HG02623 (cell line): ENCODE measurements at regions not wholly inside any gene's neighbourhood (a gene's known extent, or its start where the extent isn't known, plus 50 kb on each side); places are given as distances from the start of the nearest gene placed in this dataset.
"Not testable (repeated sequence)": the region's sequence is repeated elsewhere in the genome, so short reads cannot be mapped to it uniquely, and the experiment has no call there.

ENCODE experiments used
- ATAC-seq: cut with Tn5 transposase; IDR thresholded peaks from one replicate; pipeline ENCODE4 v1.9.1; 2021; ENCODE audit warnings: moderate library complexity; ENCODE audit not compliant: unreplicated experiment

GRCh38 chr3:148525621-148526020, 172.1 kb upstream of the AGTR1 start:
- ATAC-seq = not testable (repeated sequence)

GRCh38 chr3:148528024-148528423, 169.7 kb upstream of the AGTR1 start:
- no peak for ATAC-seq

GRCh38 chr3:148531836-148532235, 165.9 kb upstream of the AGTR1 start:
- no peak for ATAC-seq

- no peak for ATAC-seq
These were observed 165.4 kb upstream of the AGTR1 start for GRCh38 chr3:148532326-148532725.

GRCh38 chr3:148532774-148533173, 164.9 kb upstream of the AGTR1 start:
- no peak for ATAC-seq

- ATAC-seq = no peak
These were observed 163.4 kb upstream of the AGTR1 start for GRCh38 chr3:148534089-148534988.

- no peak for ATAC-seq
These were observed 162.7 kb upstream of the AGTR1 start for GRCh38 chr3:148535001-148535400.

- ATAC-seq = no peak
These were observed 157.4 kb upstream of the AGTR1 start for GRCh38 chr3:148540266-148540665.

- no peak for ATAC-seq
These were observed 156.9 kb upstream of the AGTR1 start for GRCh38 chr3:148540851-148541250.

- no peak for ATAC-seq
These were observed 150.7 kb upstream of the AGTR1 start for GRCh38 chr3:148546959-148547358.

GRCh38 chr3:148551767-148552260, 145.9 kb upstream of the AGTR1 start:
- ATAC-seq = no peak

GRCh38 chr3:148554367-148554766, 143.3 kb upstream of the AGTR1 start:
- ATAC-seq = no peak

GRCh38 chr3:148556664-148557063, 141.0 kb upstream of the AGTR1 start:
- no peak for ATAC-seq

- ATAC-seq = not testable (repeated sequence)
These were observed 120.1 kb upstream of the AGTR1 start for GRCh38 chr3:148577579-148577978.

GRCh38 chr3:148582126-148582525, 115.6 kb upstream of the AGTR1 start:
- ATAC-seq = no peak

GRCh38 chr3:148583793-148584192, 113.9 kb upstream of the AGTR1 start:
- ATAC-seq = no peak

GRCh38 chr3:148584438-148584837, 113.3 kb upstream of the AGTR1 start:
- no peak for ATAC-seq

- no peak for ATAC-seq
These were observed 111.9 kb upstream of the AGTR1 start for GRCh38 chr3:148585671-148586379.

GRCh38 chr3:148588291-148588690, 109.4 kb upstream of the AGTR1 start:
- no peak for ATAC-seq

- no peak for ATAC-seq
These were observed 106.2 kb upstream of the AGTR1 start for GRCh38 chr3:148591525-148591924.

GRCh38 chr3:148598619-148599018, 99.1 kb upstream of the AGTR1 start:
- ATAC-seq = no peak

GRCh38 chr3:148599481-148599880, 98.2 kb upstream of the AGTR1 start:
- ATAC-seq = no peak
